NCI-H1436 treated with DMSO at 0.1 percent for 48 hours (cell line): ENCODE measurements at regions not wholly inside any gene's neighbourhood (a gene's known extent, or its start where the extent isn't known, plus 50 kb on each side); places are given as distances from the start of the nearest gene placed in this dataset.

ENCODE experiments used
- DNase-seq: peaks from one replicate; lab custom pipeline; 2025; lab: John Stamatoyannopoulos, UW

DNA sequence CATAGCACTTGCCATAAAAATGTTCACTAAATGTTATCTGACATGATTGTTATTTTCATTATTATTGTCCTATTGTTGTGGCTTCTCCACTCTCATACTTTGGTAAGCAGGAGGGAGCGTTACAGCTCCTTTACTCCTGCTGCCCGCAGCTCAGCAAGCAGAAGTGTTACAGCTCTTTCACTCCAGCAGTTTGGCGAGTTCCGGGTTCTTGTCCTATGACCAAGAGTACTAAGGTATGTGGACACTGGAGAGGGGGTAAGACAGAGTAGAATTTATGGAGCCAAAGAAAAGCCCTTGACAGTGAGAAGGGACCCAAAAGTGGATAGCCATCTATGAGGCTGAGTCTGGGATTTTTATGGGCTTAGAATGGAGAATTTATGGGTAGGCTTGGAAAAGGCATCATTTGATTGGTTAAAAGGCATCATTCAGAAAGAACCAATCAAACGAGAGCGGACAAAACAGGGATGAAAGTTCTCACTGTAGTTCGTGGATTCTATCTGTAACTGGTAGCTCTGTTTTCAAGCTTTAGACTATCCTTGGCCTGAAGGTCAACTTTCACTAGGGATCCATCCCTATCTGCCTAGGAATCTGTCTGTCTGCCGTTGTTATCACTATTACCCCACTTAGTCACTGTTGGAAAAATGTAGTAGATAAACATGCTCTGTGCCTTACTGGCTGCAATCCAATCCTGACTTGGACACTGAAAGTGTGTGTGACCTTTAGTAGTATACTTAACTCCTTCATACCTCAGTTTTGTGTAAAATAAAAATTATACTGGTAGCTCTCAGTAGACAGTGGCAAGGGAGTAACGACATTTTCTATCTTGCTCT is 545.6 kb upstream of the LCORL start:
- no peak for DNase-seq

DNA sequence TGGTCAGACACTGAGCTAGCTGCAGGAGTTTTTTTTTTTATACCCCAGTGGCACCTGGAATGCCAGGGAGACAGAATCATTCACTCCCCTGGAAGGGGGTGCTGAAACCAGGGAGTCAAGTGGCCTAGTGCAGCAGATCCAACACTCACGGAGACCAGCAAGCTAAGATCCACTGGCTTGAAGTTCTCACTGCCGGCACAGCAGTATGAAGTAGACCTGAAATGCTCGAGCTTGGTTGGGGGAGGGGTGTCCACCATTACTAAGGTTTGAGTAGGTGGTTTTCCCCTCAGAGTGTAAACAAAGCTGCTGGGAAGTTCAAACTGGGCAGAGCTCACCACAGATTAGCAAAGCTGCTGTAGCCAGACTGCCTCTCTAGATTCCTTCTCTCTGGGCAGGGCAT is 537.9 kb upstream of the LCORL start:
- DNase-seq: no peak

- no peak for DNase-seq
Observed at GRCh38 chr4:18556402-18556801, 534.8 kb upstream of the LCORL start.

DNA sequence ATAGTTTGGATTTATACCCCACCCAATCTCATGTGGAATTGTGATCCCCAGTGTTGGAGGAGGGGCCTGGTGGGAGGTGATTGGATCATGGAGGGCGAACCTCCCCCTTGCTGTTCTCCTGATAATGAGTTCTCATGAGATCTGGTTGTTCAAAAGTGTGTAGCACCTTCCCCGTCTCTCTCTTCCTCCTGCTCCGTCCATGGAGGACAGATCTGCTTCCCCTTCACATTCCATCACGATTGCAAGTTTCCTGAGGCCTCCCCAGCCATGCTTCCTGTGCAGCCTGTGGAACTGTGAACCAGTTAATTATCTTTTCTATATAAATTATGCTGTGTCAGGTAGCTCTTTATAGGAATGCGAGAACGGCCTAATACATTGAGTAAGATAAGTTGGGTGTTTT is 518.8 kb upstream of the LCORL start:
- DNase-seq: no peak

GRCh38 chr4:18538121-18538520 is 516.6 kb upstream of the LCORL start:
- no peak for DNase-seq

DNA sequence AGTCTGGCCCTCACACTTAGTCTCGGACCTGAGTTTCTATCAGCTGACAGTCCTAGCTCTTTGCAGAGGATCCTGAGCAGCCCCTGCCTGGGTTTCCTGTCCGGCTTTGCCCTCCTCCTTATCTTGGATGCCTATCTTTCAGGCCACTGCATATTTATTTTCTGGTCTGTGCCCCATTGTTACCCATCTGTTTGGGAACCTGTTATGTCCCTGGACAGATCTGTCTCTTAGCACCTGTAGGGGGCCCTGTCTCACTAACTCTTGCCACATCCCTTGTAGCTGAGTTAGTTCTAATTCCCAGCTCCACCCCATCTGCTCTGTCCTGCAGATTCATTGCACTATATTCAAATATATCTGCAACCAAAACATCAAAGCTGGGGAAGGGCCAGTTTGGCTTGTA is 514.9 kb upstream of the LCORL start:
- no peak for DNase-seq

DNA sequence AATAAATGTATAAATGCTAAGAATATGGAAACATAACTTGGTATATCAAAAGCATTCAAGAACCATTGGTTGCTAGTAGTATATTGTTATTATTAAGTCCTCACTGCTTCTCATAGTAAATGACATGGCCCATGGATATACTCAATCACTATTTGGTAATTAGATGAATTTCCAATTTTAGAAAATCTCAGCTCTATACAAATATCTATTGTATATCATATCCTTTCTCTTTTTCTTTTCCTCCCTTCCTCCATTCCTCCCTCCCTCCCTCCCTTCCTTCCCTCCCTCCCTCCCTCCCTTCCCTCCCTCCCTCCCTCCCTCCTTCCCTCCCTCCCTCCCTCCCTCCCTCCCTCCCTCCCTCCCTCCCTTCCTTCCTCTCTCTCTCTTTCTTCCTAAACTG is 514.4 kb upstream of the LCORL start:
- no peak for DNase-seq

DNA sequence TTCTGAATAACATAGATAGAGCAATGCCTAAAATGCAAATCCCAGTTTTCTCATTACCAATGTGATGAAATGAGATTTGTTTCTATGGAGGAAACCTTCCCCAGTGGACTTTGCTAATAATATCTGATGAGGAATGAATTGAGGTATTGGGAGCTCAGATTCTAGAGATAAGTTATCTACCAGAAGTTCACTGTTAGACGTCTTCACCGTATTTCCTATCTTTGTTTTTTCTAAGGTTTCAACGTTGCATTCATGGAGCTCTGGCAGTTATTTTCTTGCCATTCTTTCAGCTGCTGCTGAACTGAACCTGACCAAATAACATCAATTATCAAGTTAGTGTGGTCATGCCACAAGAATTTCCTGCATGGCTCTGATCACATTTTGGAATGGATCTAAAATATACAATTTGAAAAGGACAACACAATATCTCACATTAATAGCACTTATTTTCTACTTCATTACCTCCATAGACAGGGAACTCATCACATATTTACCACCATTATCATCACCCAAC is 511.8 kb upstream of the LCORL start:
- no peak for DNase-seq

GRCh38 chr4:18531731-18532130 is 510.2 kb upstream of the LCORL start:
- no peak for DNase-seq

- no peak for DNase-seq
Observed at GRCh38 chr4:18529482-18529881, 507.9 kb upstream of the LCORL start.

GRCh38 chr4:18524667-18525066 is 503.1 kb upstream of the LCORL start:
- DNase-seq: no peak

- DNase-seq: no peak
Observed at GRCh38 chr4:18518098-18518497, 496.5 kb upstream of the LCORL start.

GRCh38 chr4:18513861-18514260 is 492.3 kb upstream of the LCORL start:
- DNase-seq: no peak

DNA sequence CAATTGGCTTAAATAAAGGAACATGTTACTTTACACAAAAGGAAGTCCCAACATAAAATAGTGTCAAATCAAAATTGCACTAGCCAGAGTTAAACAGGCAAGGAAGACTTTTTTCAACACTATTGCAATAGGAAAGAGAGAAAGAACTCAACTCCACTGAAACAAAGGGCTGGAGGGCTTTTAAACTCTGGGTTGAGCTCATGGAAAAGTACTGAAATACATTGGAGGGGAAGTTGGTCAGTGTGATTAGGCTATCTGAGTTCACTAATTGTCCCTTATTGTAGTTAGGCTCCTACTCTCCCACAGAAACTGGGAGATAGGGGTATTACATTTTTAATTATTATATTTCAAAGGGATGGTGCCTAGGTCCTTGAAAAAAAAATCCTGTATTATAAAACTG is 491.2 kb upstream of the LCORL start:
- DNase-seq: no peak

DNA sequence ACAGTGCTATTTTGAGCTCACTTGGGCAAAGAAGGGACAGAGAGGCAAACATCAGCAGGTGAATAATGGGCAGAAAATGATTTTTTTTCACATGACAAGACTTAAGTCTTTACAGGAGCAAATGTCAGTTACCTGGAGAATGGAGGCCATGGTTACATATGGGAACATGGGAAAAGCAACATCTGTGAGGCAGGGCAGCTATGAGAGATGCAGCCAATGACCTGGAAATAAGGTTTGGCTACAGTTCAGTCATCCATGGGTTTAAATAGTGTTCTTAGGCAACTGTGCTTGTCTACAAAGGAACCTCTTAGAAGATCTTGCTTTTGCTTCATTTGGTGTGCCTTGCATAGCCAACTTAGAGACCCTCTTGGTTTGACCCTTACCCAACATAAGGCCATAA is 490.2 kb upstream of the LCORL start:
- DNase-seq: no peak

DNA sequence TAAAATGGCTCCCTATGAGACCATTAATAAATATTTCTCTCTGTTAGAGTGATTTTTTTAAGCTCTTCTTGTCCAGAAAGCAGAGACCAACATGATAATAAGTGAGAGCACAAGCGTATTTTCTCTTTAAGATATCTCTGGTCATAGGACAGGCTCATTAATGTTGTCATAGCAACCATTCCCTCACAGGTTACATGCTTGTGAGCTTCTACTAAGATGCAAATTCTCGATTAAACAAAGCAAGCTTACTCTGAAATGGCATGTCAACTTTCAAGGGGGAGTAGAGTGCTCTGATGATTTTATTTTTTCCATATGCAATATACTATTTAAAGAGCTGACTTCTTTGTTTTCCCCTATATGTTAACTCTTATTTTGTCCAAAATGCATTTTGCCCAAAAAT is 487.2 kb upstream of the LCORL start:
- DNase-seq: no peak

DNA sequence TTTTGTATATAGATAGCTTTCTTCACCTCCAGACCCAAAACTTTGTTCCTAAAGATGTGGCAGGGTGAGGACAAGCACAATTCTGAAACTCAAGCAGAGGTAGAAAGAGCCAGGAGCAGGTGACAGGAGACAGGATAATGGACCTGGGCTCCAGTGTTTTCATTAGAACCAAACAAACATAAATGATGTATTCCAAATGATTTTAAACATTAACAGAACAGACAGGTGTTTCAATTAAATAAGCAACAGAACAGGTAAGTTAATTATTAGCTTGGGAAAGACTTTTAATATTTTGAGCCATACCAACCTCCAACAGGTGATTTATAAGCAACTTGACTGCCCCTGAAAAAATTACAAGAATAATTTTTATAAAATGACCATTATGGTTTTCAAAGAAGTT is 459.4 kb upstream of the LCORL start:
- DNase-seq: no peak

- DNase-seq: no peak
Observed at GRCh38 chr4:18480342-18480741, 458.8 kb upstream of the LCORL start.

GRCh38 chr4:18479825-18480224 is 458.3 kb upstream of the LCORL start:
- DNase-seq: no peak

GRCh38 chr4:18463987-18464559 is 442.5 kb upstream of the LCORL start:
- no peak for DNase-seq

- no peak for DNase-seq
Observed at GRCh38 chr4:18458465-18458864, 436.9 kb upstream of the LCORL start.

GRCh38 chr4:18454349-18454748 is 432.8 kb upstream of the LCORL start:
- DNase-seq: no peak

DNA sequence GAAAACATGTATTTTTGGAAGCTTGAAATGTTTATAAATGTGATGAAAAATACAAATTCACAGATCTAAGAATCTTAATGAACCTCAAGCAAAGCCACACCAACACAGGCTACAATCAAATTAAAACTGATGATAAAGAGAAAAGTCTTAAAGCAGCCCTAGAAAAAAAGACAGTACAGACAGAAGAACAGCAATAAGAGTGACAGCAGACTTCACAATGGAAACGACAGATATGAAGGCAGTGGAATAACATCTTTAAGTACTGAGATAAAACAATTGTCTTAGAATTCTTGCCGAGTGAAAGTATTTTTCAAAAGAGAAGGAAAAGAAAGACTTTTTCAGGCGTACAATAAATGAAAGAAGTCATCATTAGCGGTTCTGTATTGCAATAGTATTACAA is 423.6 kb upstream of the LCORL start:
- no peak for DNase-seq

DNA sequence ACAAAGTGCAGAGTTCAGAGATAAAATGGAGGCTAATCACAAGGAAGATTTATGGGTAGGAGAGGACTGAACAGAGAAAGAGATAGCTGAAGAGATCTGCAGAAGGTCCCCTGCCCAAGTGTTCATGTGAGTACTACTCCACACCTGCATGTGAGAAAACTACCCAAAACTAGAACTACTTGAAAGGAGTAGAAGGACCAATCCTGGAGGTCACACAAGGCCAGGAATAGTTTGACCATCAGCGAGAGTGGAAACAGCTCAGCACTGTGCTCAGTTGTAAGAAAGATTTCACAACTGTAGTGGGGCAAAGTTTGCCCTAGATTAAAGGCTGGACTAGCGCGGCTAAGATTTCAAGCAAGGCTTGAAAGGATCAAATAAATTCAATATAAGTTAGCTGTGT is 422.7 kb upstream of the LCORL start:
- no peak for DNase-seq
